ENCODE measurements at regions not wholly inside any gene's neighbourhood (a gene's known extent, or its start where the extent isn't known, plus 50 kb on each side); places are given as distances from the start of the nearest gene placed in this dataset.

DNA sequence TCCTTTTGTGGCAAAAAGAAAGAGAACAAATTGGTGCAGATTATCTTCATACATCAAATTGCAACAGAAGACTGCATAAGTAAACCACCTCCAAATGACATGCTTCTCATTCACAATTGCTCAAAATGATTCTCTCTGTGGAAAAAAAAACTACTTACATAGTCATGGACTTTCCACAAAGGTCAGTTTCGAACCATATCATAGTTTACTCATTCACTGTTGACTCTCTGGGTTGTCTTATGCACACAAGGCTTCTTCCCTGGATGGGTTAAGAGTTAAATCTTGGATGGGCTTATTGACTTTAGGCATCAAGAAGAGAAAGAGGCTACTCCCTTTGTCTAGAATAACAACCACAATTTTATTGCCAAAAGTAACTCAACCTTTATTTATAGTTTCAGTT, 91.3 kb upstream of the RAB27B start:
- TF ChIP-seq POLR2A (IDR thresholded peaks at IDR 0.05) = no peak
- TF ChIP-seq, protein P1, sequence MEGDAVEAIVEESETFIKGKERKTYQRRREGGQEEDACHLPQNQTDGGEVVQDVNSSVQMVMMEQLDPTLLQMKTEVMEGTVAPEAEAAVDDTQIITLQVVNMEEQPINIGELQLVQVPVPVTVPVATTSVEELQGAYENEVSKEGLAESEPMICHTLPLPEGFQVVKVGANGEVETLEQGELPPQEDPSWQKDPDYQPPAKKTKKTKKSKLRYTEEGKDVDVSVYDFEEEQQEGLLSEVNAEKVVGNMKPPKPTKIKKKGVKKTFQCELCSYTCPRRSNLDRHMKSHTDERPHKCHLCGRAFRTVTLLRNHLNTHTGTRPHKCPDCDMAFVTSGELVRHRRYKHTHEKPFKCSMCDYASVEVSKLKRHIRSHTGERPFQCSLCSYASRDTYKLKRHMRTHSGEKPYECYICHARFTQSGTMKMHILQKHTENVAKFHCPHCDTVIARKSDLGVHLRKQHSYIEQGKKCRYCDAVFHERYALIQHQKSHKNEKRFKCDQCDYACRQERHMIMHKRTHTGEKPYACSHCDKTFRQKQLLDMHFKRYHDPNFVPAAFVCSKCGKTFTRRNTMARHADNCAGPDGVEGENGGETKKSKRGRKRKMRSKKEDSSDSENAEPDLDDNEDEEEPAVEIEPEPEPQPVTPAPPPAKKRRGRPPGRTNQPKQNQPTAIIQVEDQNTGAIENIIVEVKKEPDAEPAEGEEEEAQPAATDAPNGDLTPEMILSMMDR (IDR thresholded peaks at IDR 0.05) = no peak
